Fibroblast of skin of right quadriceps (primary cell): ENCODE measurements at regions not wholly inside any gene's neighbourhood (a gene's known extent, or its start where the extent isn't known, plus 50 kb on each side); places are given as distances from the start of the nearest gene placed in this dataset.
"Not testable (repeated sequence)": the region's sequence is repeated elsewhere in the genome, so short reads cannot be mapped to it uniquely, and the experiment has no call there.

ENCODE experiments used
- DNase-seq: peaks from one replicate; pipeline ENCODE4 v3.0.0-alpha.2; 2013

- DNase-seq = no peak
Observed at GRCh38 chr9:30506749-30507148, 1877.7 kb upstream of the ACO1 start.

- DNase-seq = no peak
Observed at GRCh38 chr9:30507166-30507565, 1877.3 kb upstream of the ACO1 start.

GRCh38 chr9:30511666-30512065, 1872.8 kb upstream of the ACO1 start:
- DNase-seq = no peak

- DNase-seq = no peak
Observed at GRCh38 chr9:30519166-30519565, 1865.3 kb upstream of the ACO1 start.

GRCh38 chr9:30519756-30520155, 1864.7 kb upstream of the ACO1 start:
- peak; percentile 3 for DNase-seq

GRCh38 chr9:30522061-30522460, 1862.4 kb upstream of the ACO1 start:
- DNase-seq = no peak

GRCh38 chr9:30522486-30522885, 1862.0 kb upstream of the ACO1 start:
- DNase-seq = no peak

GRCh38 chr9:30524311-30524710, 1860.1 kb upstream of the ACO1 start:
- no peak for DNase-seq

- DNase-seq = no peak
Observed at GRCh38 chr9:30534455-30534854, 1850.0 kb upstream of the ACO1 start.

GRCh38 chr9:30534896-30535295, 1849.5 kb upstream of the ACO1 start:
- DNase-seq = no peak

- DNase-seq = no peak
Observed at GRCh38 chr9:30536494-30536893, 1847.9 kb upstream of the ACO1 start.

- not testable (repeated sequence) for DNase-seq
Observed at GRCh38 chr9:30539696-30540095, 1844.7 kb upstream of the ACO1 start.

- no peak for DNase-seq
Observed at GRCh38 chr9:30574355-30575151, 1809.9 kb upstream of the ACO1 start.

GRCh38 chr9:30575218-30575617, 1809.2 kb upstream of the ACO1 start:
- DNase-seq = no peak

- DNase-seq = no peak
Observed at GRCh38 chr9:30575691-30576090, 1808.8 kb upstream of the ACO1 start.

GRCh38 chr9:30579810-30580209, 1804.6 kb upstream of the ACO1 start:
- DNase-seq = no peak

GRCh38 chr9:30582240-30582639, 1802.2 kb upstream of the ACO1 start:
- DNase-seq = no peak

GRCh38 chr9:30584559-30584958, 1799.9 kb upstream of the ACO1 start:
- no peak for DNase-seq

- no peak for DNase-seq
Observed at GRCh38 chr9:30591461-30591860, 1793.0 kb upstream of the ACO1 start.

GRCh38 chr9:30597608-30598007, 1786.8 kb upstream of the ACO1 start:
- no peak for DNase-seq

- DNase-seq = no peak
Observed at GRCh38 chr9:30605936-30606335, 1778.5 kb upstream of the ACO1 start.

GRCh38 chr9:30609713-30610112, 1774.7 kb upstream of the ACO1 start:
- no peak for DNase-seq

GRCh38 chr9:30616782-30617181, 1767.7 kb upstream of the ACO1 start:
- DNase-seq = not testable (repeated sequence)

GRCh38 chr9:30622561-30622960, 1761.9 kb upstream of the ACO1 start:
- DNase-seq = no peak

- no peak for DNase-seq
Observed at GRCh38 chr9:30628915-30629567, 1755.4 kb upstream of the ACO1 start.
